HG03565 (cell line): ENCODE measurements at regions not wholly inside any gene's neighbourhood (a gene's known extent, or its start where the extent isn't known, plus 50 kb on each side); places are given as distances from the start of the nearest gene placed in this dataset.

Source experiments
- ATAC-seq: cut with Tn5 transposase; IDR thresholded peaks from one replicate; pipeline ENCODE4 v1.9.1; 2021; ENCODE audit warnings: mild to moderate bottlenecking, moderate library complexity; ENCODE audit not compliant: unreplicated experiment

GRCh38 chr10:111435871-111436270 is 359.0 kb downstream of the ADRA2A start:
- no peak for ATAC-seq

GRCh38 chr10:111439034-111439842 is 362.4 kb downstream of the ADRA2A start:
- ATAC-seq, result no peak

GRCh38 chr10:111440501-111440900 is 363.7 kb downstream of the ADRA2A start:
- no peak for ATAC-seq

GRCh38 chr10:111445667-111446066 is 368.8 kb downstream of the ADRA2A start:
- ATAC-seq, result no peak

DNA sequence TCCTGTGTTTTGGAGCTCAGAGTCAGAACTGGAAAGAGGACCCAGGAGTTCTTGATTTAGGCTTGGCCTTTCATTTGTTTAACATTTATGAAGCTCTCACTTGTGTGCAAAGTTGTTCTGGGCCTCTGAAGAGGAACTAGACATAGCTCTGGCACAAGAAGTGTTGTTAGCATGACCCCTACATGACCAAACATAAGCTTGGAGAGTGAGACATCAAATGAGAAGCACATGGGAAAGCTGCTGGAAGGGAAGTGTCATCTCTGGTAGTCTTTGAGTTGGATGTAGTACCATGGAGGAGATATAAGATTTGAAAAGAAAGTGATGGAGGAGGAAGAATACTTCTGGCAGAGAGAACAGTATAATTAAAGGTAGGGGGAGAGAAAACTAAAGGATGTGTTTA is 370.1 kb downstream of the ADRA2A start:
- ATAC-seq, result no peak

- no peak for ATAC-seq
Observed at GRCh38 chr10:111452153-111452552, 375.3 kb downstream of the ADRA2A start.

DNA sequence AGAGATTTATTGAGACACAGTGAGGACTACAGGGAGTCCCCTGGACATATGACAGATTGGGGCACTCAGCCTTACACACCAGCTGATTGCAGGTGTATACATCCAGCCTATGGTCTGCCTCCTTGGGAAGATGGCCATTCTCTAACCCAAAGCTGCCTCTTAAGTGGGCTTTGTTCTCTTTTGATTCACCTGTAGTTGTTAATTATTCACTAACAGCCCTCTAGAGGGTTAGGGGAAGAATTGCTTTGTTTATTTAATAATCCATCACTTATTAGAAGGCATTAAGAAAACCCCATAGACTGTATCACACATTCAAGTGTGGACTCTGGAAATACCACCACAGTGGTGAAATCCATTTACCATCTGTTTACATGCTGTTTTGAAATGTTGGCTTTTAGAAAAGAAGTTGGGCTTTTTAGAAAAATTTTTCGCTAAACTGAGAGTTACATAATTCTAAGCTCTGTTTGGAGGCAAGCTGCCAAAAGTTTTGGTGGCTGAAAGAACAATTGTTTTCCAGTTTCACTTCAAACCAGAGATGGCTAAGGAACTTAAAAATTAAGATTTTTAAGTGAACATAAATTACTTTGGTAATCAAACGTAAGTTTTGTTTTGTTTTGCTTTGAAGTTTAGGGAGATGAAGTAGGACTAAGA is 379.1 kb downstream of the ADRA2A start:
- no peak for ATAC-seq

- no peak for ATAC-seq
Observed at GRCh38 chr10:111458256-111458655, 381.4 kb downstream of the ADRA2A start.

- no peak for ATAC-seq
Observed at GRCh38 chr10:111459967-111460366, 383.1 kb downstream of the ADRA2A start.

DNA sequence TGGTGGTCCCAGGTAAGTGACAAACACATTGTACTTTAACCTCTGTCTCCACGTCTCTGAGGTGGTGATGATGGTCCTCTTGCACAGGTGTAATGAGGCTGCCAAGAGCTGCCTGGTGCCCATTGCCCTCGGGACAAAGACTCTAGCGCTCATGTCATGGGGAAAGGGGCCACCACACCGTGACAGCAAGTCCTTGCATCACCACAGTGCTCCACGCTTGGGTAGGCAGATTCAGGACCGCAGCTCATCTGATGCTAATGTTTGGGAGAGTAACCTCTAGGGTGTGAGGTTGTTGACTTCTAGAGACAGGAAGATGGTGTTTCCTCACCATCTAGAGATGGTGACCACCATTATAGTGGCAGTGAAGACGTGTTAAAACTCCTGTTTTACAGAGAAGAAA is 395.6 kb downstream of the ADRA2A start:
- ATAC-seq, result no peak

- ATAC-seq, result no peak
Observed at GRCh38 chr10:111473361-111473760, 396.5 kb downstream of the ADRA2A start.

DNA sequence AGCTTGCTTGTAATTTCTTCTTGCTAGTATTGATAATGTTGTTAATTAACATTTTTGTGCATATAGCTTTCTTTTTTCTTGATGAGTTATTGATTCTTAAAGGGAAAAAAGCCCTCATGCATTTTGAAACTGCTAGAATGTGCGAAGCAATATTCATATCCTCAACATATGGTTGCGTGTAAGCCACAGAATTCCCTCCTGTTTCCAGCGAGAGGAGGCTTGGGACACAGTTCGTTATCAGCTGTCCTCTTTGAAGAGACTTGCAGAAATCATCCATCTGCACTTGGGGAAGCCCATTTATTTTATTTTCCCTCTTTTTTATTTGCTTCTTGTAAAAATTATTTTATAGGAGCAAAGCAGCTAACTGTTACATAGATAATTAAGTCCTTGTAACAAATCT is 398.0 kb downstream of the ADRA2A start:
- ATAC-seq, result no peak

- ATAC-seq, result no peak
Observed at GRCh38 chr10:111475720-111476119, 398.9 kb downstream of the ADRA2A start.

- no peak for ATAC-seq
Observed at GRCh38 chr10:111478651-111479050, 401.8 kb downstream of the ADRA2A start.

DNA sequence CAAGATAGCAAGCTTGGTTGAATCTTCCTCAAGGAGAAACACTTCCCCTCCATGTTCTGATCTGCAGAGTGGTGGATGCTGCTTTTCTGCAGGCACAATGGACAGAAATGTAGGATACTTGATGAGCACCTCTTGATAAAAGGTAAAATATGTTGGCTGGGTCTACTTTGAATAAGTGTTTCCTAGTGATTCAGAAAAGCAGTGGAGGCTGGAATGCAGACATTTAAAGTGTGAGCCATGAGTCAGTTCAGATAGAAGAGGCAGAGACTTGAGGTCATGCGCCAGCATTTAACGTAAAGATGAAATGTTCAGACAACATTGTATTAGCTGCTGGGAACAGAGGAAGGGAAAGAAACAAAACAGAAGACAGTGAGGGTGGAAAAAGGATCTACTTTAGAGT is 403.1 kb downstream of the ADRA2A start:
- no peak for ATAC-seq

DNA sequence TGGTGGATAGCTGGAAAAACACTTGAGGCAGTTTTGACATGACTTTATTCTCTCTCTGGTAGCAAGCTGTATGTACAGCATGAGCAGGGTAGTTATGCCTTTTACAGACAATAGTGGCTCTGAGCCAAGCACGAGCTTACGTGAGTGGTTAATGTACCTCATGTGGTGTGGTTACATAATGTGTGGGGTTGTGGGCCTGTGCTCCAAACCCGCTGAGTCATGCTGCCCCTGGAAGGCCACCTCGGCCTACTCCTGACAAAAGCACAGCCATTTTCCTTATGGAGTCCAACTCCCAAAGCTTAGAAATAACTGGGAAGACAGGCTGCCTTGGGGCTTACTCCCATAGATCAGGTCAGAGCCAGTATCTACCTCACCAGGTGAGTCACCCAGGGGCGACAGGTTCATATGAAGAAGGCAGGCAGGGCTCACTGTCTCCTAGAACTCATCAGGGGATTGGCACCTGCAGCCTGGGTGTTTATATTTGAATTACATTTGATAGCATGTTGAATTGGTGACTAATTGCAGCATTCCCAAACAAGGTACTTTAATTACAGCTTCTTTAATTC is 404.5 kb downstream of the ADRA2A start:
- ATAC-seq, result no peak

DNA sequence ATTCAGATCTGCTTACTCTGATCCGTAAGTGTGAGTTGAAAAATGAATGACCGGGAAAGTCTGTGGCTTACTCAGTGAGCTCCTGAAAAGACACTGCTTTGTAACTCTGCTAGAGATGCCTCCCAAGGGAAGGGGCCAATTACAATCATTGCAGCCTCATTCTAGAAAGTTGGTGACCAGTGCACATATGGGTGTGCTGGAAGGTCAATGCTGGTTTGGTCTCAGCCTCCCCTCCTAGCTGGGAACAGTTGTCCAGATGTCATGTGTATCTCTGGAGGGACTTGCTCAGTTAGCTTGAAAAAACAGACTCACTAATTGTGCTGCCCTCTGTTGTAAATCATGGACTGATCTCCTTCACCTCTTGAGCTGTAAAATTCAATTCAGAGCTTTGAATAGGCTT is 405.0 kb downstream of the ADRA2A start:
- ATAC-seq, result no peak

DNA sequence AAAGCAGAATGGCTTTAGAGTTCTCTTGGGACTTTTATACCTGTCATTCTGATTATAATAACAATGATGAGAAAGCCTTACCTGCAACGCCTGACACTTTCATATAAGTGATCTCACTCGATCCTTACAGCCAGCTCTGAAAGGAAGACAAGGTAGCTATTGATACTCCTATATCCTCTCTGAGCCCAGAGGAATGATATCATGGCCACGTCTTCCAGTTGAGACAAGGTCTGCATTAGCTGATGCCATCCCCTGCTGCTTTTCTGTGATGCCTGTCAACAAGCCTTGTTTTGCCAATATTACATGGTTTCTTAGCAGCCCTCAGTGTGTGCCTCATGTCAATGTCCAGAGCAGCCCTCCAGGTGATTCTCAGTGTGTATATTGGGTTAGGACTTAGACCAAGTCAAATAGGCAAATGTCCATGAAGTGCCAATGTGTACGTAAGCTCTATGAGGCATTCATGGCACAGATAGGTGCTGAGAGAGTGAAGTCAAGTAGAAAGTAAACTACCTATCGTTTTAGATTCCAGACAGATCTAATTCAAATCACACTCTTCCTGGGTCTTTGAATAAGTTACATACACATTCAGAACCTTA is 405.9 kb downstream of the ADRA2A start:
- ATAC-seq, result no peak

DNA sequence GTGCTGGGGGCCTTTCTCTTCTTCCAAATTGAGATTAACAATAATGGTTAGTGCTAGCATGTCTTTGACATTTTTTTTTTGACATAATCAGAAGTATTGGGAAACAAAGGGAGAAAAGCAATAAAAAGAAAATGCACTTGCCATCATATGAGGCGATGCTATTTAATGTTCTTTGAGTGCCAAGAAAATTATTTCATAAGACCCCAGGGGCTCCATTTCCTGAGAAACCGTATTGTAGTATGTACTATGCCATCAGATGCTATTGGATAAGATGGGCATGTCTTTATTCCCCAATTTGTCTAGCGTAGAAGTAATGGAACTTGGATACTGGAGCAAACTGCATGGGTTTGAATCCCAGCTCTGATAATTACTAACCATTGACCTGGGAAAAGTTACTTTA is 408.9 kb downstream of the ADRA2A start:
- no peak for ATAC-seq

DNA sequence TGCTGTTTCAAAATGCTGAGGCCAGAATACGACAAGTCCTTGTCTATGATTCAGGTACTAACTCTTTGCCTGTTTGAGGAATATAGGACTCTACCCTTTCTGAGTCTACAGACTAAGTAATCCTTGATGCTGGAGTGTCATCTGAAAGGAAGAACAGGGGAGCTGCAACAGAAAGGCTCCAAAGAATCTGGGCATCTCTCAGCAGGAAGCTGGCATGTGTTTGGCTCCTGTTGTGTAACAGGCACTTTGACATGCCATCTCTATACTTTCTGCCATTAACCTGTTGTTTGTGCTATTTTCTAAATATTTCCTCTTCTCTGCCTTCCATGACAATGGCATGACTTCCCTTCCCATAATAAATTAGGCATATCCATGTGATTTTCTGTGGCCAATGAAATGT is 409.5 kb downstream of the ADRA2A start:
- ATAC-seq, result no peak

GRCh38 chr10:111488668-111489067 is 411.8 kb downstream of the ADRA2A start:
- no peak for ATAC-seq

DNA sequence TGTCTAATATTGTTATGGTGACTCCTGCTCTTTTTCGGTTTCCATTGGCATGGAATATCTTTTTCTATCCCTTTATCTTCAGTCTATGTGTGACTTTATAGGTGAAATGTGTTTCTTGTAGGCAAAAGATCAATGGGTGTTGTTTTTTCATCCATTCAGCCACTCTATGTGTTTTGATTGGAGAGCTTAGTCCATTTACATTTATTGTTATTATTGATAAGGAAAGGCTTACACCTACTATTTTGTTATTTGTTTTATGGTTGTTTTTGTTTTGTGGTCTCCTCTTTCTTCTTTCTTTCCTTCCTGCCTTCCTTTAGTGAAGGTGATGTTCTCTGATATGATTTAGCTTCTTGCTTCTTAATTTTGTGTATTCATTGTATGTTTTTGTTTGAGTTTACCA is 414.3 kb downstream of the ADRA2A start:
- no peak for ATAC-seq
